ENCODE measurements at regions not wholly inside any gene's neighbourhood (a gene's known extent, or its start where the extent isn't known, plus 50 kb on each side); places are given as distances from the start of the nearest gene placed in this dataset.

DNA sequence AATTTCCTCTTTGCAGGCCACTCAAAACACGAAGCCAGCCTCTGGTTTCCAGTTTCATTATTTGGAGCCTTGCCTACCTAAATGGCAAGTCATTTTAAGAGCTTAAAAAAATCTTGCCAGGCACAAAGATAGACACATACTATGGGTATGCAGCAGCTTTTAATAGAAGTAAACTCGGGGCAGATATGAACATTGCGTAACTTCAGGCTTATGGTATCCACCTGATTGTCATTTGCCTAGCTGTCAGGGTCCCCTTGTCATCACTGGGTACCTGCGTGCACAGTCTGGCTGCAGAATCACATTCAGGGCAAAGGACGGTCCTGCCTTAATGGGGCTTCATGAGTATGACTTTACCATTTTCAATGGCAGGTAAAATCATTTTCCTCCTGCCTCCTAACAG is 466.1 kb upstream of the NRP1 start:
- TF ChIP-seq, protein P1, sequence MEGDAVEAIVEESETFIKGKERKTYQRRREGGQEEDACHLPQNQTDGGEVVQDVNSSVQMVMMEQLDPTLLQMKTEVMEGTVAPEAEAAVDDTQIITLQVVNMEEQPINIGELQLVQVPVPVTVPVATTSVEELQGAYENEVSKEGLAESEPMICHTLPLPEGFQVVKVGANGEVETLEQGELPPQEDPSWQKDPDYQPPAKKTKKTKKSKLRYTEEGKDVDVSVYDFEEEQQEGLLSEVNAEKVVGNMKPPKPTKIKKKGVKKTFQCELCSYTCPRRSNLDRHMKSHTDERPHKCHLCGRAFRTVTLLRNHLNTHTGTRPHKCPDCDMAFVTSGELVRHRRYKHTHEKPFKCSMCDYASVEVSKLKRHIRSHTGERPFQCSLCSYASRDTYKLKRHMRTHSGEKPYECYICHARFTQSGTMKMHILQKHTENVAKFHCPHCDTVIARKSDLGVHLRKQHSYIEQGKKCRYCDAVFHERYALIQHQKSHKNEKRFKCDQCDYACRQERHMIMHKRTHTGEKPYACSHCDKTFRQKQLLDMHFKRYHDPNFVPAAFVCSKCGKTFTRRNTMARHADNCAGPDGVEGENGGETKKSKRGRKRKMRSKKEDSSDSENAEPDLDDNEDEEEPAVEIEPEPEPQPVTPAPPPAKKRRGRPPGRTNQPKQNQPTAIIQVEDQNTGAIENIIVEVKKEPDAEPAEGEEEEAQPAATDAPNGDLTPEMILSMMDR (IDR thresholded peaks at IDR 0.05; ENCODE audit: unreplicated experiment in 3 of 3): no peak
- H3K27ac Mint-ChIP-seq: peak overlapping the region; percentile 51 to 89 (median 55)
- no peaks in the 10 kb centered on the region for H3K36me3 Mint-ChIP-seq (ENCODE audit: low read depth)
- peaks cover 46% of the 10 kb centered on the region for H3K4me1 Mint-ChIP-seq
- peaks cover 3% of the 10 kb centered on the region for H3K27me3 Mint-ChIP-seq (ENCODE audit: low read depth)
- no peak overlapping the region for H3K4me3 Mint-ChIP-seq
- H3K9me3 Mint-ChIP-seq: no peaks in the 10 kb centered on the region

DNA sequence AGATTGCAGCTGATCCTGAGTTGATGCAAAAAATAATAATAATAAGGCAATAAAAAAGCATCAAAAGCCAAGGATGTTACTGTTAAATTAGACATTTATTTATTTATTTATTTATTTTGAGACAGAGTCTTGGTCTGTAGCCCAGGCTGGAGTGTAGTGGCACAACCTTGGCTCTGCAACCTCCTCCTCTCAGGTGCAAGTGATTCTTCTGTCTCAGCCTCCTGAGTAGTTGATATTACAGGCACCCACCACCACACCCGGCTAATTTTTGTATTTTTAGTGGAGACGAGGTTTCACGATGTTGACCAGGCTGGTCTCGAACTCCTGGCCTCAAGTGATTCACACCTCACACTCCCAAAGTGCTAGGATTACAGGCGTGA is 465.5 kb upstream of the NRP1 start:
- Mint-ChIP-seq H3K9me3 (no peaks in the 10 kb centered on the region), H3K4me3 (no peak overlapping the region), H3K4me1 (peaks cover 45% of the 10 kb centered on the region), H3K36me3 (ENCODE audit: low read depth) (no peaks in the 10 kb centered on the region), H3K27me3 (ENCODE audit: low read depth) (peaks cover 3% of the 10 kb centered on the region), H3K27ac (peak overlapping the region; percentile 75 to 96 (median 89))
- TF ChIP-seq, protein P1 (IDR thresholded peaks at IDR 0.05; ENCODE audit: unreplicated experiment in 3 of 3): no peak

DNA sequence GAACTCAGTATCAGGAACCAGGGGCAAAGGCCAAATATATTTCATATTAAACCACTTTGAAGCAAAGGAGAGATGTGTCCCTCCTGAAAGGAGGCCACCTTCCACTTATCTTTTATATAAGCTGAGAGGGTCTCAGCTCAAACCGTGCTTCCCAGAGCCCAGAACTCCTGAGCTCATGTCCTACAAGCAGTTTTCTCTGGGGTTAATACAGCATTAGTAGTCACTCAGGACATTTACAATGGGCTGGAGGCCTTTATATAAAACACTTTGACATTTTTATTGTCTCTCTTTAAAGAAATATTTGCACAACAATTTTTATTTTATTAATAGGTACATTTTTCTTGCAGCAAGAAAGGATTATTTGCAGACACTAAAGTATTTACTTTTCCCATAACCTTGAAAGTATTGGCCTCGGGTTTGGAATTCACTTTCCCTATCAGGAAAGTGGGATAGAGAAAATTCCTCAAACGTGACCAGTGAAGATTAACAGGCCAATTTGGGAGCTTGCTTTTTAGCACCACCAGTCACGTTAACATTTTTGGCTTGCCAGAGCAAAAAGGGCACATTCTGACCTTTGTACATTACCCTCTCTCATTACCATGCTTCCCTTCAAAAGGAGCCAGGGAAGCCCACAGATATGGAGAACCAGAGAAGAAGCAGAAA is 464.9 kb upstream of the NRP1 start:
- H3K9me3 Mint-ChIP-seq: no peaks in the 10 kb centered on the region
- H3K4me3 Mint-ChIP-seq: no peak overlapping the region
- H3K27ac Mint-ChIP-seq: peak overlapping the region; percentile 75 to 96 (median 89)
- peaks cover 41% of the 10 kb centered on the region for H3K4me1 Mint-ChIP-seq
- H3K36me3 Mint-ChIP-seq (ENCODE audit: low read depth): no peaks in the 10 kb centered on the region
- peaks cover 3% of the 10 kb centered on the region for H3K27me3 Mint-ChIP-seq (ENCODE audit: low read depth)
- TF ChIP-seq, protein P1 (IDR thresholded peaks at IDR 0.05; ENCODE audit: unreplicated experiment in 3 of 3): no peak

DNA sequence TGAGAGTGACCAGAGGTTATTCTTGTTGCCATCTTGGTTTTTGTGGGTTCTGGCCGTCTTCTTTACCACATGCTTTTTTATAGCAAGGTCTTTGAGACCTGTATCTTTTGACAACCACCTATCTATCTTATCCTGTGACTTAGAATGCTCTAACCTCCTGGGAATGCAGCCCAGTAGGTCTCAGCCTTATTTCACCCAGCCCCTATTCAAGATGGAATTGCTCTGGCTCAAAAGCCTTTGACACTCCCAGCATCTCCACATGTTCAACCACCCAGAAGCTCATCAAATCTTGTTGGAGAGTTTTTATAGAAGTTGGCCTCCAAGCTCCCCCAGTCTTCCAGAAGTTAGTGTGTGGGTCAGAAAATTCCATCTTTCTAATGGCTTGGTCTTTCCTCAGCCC is 464.3 kb upstream of the NRP1 start:
- TF ChIP-seq, protein P1 (IDR thresholded peaks at IDR 0.05; ENCODE audit: unreplicated experiment in 3 of 3): no peak
- Mint-ChIP-seq H3K27ac (peak overlapping the region in 2 of 3 experiments; percentile 67 to 89), H3K4me1 (peaks cover 39% of the 10 kb centered on the region), H3K27me3 (ENCODE audit: low read depth) (peaks cover 3% of the 10 kb centered on the region), H3K4me3 (no peak overlapping the region), H3K36me3 (ENCODE audit: low read depth) (no peaks in the 10 kb centered on the region), H3K9me3 (no peaks in the 10 kb centered on the region)

DNA sequence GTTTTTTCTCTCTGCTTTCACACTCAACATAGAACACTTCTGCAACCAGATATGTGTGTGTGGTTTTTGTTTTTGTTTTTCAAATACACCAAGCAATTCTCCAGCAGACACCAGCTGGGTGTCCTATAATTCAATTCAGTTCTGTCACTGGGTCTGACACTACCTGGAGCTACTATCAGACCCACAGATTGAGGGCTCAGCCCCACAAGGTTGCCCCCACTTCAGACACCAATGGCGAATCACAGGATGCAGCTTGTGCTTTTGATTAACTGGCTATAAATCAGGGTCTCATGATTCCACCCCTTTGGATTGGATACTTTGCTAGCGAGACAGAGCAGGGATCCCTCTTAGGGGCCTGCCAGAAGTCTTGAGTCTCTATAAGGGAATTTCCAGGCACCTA is 462.2 kb upstream of the NRP1 start:
- Mint-ChIP-seq H3K4me3 (no peak overlapping the region), H3K27me3 (ENCODE audit: low read depth) (no peaks in the 10 kb centered on the region), H3K36me3 (ENCODE audit: low read depth) (no peaks in the 10 kb centered on the region), H3K27ac (peak overlapping the region in 2 of 3 experiments; percentile 44 to 64), H3K4me1 (peaks cover 31% of the 10 kb centered on the region), H3K9me3 (no peaks in the 10 kb centered on the region)
- TF ChIP-seq, protein P1 (IDR thresholded peaks at IDR 0.05; ENCODE audit: unreplicated experiment in 3 of 3): no peak

DNA sequence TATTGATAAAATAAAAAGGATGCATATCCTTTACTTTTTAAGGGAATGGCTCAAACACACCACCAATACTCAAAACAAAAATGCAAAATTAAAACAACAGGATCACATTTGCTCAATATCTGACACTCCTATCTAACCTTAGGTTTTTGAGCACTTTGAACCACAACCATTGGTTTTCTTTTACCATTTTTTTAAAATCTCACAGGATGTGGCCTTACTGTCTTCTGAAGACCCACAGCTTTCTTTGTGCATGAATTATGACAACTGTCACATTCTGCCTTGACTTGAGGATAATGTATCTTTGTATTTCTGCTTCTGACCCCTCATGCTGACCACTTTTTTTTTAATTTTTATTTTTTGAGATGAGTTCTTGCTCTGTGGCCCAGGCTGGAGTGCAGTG is 461.1 kb upstream of the NRP1 start:
- Mint-ChIP-seq H3K27ac (no peak overlapping the region), H3K36me3 (ENCODE audit: low read depth) (no peaks in the 10 kb centered on the region), H3K4me3 (no peak overlapping the region), H3K27me3 (ENCODE audit: low read depth) (no peaks in the 10 kb centered on the region), H3K4me1 (peaks cover 33% of the 10 kb centered on the region), H3K9me3 (no peaks in the 10 kb centered on the region)
- TF ChIP-seq, protein P1 (IDR thresholded peaks at IDR 0.05; ENCODE audit: unreplicated experiment in 3 of 3): no peak

All from nephron (organoid).